NCI-H1436 treated with DMSO at 0.1 percent for 48 hours (cell line): ENCODE measurements at regions not wholly inside any gene's neighbourhood (a gene's known extent, or its start where the extent isn't known, plus 50 kb on each side); places are given as distances from the start of the nearest gene placed in this dataset.
"Not testable (repeated sequence)": the region's sequence is repeated elsewhere in the genome, so short reads cannot be mapped to it uniquely, and the experiment has no call there.

Source experiments
- DNase-seq: peaks from one replicate; lab custom pipeline; 2025; lab: John Stamatoyannopoulos, UW

DNA sequence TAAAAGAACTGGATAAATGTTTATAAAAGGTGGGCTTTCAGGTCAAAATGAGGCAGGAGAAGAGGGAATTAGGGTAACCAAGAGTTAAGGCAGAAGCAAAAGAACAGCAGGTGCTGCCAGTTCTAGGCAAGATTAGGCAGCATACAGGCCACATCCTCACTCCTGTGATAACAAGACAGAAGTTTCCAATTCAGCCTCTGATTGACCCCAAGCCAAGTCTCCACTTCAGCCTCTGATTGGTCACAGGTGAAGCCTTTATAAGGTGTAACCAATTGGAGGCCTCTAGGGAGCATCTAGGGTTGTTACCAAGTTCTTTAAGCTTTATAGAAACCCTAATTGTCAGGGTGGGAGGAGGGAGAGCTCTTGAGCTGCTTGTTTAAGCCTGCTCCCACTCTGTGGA, 160.8 kb downstream of the MATN1 start:
- DNase-seq = no peak

DNA sequence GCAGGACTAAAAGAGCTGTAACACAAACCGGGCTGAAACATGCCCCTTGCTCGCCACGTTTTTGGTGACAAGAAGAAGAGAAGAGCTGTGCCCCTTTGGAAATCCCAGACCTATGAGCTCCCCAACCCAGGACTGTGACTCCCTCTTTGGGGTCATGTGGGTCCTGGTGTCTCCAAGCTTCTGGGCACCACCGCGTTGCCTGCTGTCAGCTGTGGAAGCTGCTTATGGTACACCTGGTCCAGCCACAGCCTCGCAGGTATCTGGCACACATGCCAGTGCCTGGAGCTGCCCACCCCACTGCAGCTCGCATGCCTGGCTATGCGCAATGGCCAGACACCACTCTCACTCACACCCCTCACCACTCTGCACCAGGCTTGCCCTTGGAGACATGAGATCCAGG, 171.8 kb downstream of the MATN1 start:
- no peak for DNase-seq

- DNase-seq = no peak
These were observed 172.8 kb downstream of the MATN1 start for GRCh38 chr1:30550365-30551220.

DNA sequence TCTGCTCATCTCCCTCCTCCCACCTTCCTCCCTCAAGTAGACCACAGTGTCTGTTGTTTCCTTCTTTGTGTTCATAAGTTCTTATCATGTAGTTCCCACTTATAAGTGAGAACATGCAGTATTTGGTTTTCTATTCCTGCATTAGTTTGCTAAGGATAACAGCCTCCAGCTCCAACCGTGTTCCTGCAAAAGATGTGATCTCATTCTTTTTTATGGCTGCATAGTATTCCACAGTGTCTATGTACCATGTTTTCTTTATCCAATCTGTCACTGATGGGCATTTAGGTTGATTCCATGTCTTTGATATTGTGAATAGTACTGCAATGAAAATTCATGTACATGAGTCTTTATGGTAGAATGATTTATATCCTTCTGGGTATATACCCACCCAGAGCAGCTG, 173.5 kb downstream of the MATN1 start:
- not testable (repeated sequence) for DNase-seq

- DNase-seq = no peak
These were observed 175.1 kb downstream of the MATN1 start for GRCh38 chr1:30548294-30548693.

DNA sequence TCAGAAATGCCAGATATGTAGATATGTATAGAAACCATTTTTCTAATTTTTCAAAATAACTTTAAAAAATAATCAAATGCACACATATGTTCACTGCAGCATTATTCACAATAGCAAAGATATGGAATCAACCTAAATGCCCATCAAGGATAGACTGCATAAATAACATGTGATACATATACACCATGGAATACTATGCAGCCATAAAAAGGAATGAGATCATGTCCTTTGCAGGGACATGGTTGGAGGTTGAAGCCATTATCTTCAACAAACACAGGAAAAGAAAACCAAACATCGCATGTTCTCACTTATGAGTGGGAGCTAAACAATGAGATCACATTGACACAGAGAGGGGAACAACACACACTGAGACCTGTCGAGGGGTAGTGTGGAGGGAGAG, 176.1 kb downstream of the MATN1 start:
- DNase-seq = not testable (repeated sequence)

DNA sequence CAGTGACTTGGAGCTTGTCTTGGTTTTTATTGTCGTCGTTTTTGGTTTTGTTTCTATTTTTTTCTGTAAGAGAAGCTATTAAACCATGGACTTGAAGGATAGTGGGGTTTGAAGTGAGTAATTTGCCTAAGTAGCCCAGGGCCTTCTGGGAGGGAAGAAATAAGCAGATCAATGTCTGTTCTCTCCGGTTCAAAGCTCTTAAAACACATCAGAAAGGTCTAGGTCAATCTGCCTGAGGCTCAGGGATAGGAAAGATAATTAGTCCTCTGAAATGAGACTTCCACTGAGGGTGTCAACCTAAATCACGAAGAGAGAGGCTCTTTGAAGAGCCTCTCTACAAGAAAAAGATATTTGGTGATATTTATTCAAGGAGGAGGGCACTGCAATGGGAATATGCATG, 178.0 kb downstream of the MATN1 start:
- DNase-seq = no peak

DNA sequence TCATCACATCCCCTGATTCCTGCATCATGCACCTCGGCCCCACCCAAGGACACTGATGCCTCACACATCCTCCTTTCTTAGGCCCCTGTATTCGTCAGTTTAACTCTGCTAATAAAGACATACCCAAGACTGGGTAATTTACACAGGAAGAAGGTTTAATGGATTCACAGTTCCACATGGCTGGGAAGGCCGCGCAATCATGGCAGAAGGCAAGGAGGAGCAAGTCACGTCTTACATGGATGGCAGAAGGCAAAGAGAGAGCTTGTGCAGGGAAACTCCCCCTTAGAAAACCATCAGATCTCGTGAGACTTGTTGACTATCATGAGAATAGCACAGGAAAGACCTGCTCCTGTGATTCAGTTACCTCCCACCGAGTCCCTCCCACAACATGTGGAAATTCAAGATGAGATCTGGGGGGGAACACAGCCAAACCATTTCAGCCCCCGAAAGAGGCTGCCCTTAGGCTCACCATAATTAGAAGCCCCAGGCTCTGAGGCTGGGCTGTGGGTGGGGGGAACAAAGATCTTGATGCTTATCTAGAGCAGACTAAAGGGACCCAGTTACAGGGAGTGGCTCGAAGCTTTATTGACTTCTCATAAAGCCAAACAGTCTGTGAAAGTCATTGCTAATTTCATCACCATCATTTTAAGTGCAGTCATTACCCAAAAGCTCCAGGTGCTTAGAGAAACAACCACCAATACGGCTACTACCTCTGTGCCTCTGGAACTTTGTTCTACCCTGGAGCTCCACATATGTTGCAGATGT, 181.5 kb downstream of the MATN1 start:
- DNase-seq = no peak

GRCh38 chr1:30540611-30541192, 182.7 kb downstream of the MATN1 start:
- no peak for DNase-seq

GRCh38 chr1:30539884-30540283, 183.5 kb downstream of the MATN1 start:
- DNase-seq = no peak

GRCh38 chr1:30538993-30539867, 184.2 kb downstream of the MATN1 start:
- no peak for DNase-seq

GRCh38 chr1:30538226-30538992, 185.0 kb downstream of the MATN1 start:
- no peak for DNase-seq

- DNase-seq = no peak
These were observed 186.1 kb downstream of the MATN1 start for GRCh38 chr1:30537279-30537678.

DNA sequence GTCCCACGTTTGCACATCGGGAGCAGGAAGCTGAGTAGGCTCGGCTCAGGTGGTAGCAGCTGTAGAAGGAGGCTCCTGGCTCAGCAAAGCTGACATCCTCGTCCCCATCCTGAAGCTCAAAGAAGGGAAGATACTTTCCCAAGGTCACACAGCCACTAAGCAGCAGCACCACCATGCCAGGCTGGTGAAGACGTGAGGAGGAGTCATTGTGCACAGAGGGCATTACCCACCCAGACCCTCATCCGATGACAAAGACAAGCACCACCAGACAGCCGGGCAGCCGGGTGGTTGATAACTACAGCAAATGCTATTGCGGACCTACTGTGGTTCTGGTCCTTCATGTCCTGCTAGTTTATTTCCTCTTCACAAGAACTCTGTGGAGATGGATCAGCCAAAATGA, 186.9 kb downstream of the MATN1 start:
- DNase-seq = no peak

- no peak for DNase-seq
These were observed 187.6 kb downstream of the MATN1 start for GRCh38 chr1:30535595-30536325.

GRCh38 chr1:30534551-30534940, 188.8 kb downstream of the MATN1 start:
- DNase-seq = no peak

GRCh38 chr1:30533796-30534550, 189.4 kb downstream of the MATN1 start:
- DNase-seq = no peak

GRCh38 chr1:30533141-30533540, 190.2 kb downstream of the MATN1 start:
- no peak for DNase-seq

- no peak for DNase-seq
These were observed 190.8 kb downstream of the MATN1 start for GRCh38 chr1:30532621-30533020.
